Endothelial cell of umbilical vein (primary cell): ENCODE measurements at regions not wholly inside any gene's neighbourhood (a gene's known extent, or its start where the extent isn't known, plus 50 kb on each side); places are given as distances from the start of the nearest gene placed in this dataset.

Source experiments
- BruUV-seq: library from RNA; stranded (reverse); fragments of 400-500 nt; replicated peaks from 2 replicates; lab custom pipeline; 2021; lab: Mats Ljungman, UMichigan
- CTCF ChIA-PET: fragments of 300-600, 350-600 bp; sonication (Branson Sonifier 250); formaldehyde crosslinking; loops from one replicate; lab custom pipeline; 2021; ENCODE audit warnings: antibody characterized with exemption, inconsistent platforms; lab: Charles Lee
- POLR2A ChIA-PET: fragments of 300-600, 350-600 bp; sonication (Branson Sonifier 250); formaldehyde crosslinking; loops from one replicate; lab custom pipeline; 2021; ENCODE audit warnings: antibody characterized with exemption, inconsistent platforms; lab: Charles Lee
- DNase-seq: peaks from one replicate; pipeline ENCODE4 v3.0.0-alpha.2; 2011; ENCODE audit warnings: low read depth, low spot score
- FAIRE-seq: peaks from 2 replicates; lab custom pipeline; 2011; peaks lifted over from hg19 to GRCh38; lab: Jason Lieb, UNC
- H2AFZ ChIP-seq: 2 replicates; pipeline ENCODE4 v1.6.0; 2012; ENCODE audit warnings: low read depth, low read length, control low read depth, inconsistent platforms
- H3K27ac ChIP-seq: 2 replicates; pipeline ENCODE4 v1.5.1; 2011; ENCODE audit warnings: low read depth, mild to moderate bottlenecking, control low read depth, low read length, moderate library complexity; ENCODE audit not compliant: insufficient read depth
- H3K27me3 ChIP-seq, 2 experiments: 2 replicates each; pipeline versions ENCODE4 v1.6.0 to v1.6.1; 2011; ENCODE audit warnings: low read length in 2 of 2, mixed read lengths in 1 of 2; ENCODE audit not compliant: control insufficient read depth in 2 of 2, insufficient read depth in 2 of 2
- H3K36me3 ChIP-seq, 2 experiments: 2 replicates in 1 of 2; 3 replicates in 1 of 2; pipeline ENCODE4 v1.5.1; 2011; ENCODE audit warnings: low read length in 2 of 2, mild to moderate bottlenecking in 1 of 2, moderate library complexity in 1 of 2; ENCODE audit not compliant: control insufficient read depth in 2 of 2, insufficient read depth in 2 of 2; ENCODE audit errors: extremely low read depth in 1 of 2
- H3K4me1 ChIP-seq: 3 replicates; pipeline ENCODE4 v1.5.1; 2011; ENCODE audit warnings: mild to moderate bottlenecking, low read length; ENCODE audit not compliant: control insufficient read depth, insufficient read depth; ENCODE audit errors: extremely low read depth
- H3K4me2 ChIP-seq: 2 replicates; pipeline ENCODE4 v1.6.1; 2011; ENCODE audit warnings: low read length, control low read depth, mixed read lengths; ENCODE audit not compliant: insufficient read depth
- H3K4me3 ChIP-seq, 3 experiments: fragments of 200-600 bp in 1 of 3; sonication (generic), shearing (Covaris generic) in 1 of 3; replicated peaks in 1 of 3; 2 replicates each; pipeline ENCODE4 v1.5.1; 2011 to 2016; ENCODE audit warnings: control low read depth in 3 of 3, low read length in 3 of 3, mild to moderate bottlenecking in 2 of 3, inconsistent platforms in 1 of 3, low read depth in 1 of 3, moderate library complexity in 1 of 3; ENCODE audit not compliant: insufficient read depth in 1 of 3
- H3K79me2 ChIP-seq: 2 replicates; pipeline ENCODE4 v1.6.0; 2012; ENCODE audit warnings: low read length, inconsistent platforms; ENCODE audit not compliant: control insufficient read depth, insufficient read depth
- H3K9ac ChIP-seq: replicated peaks from 2 replicates; pipeline ENCODE3; 2011; ENCODE audit warnings: low read length, control low read depth; ENCODE audit not compliant: insufficient read depth; ENCODE audit errors: extremely low read depth
- H3K9me1 ChIP-seq: replicated peaks from 3 replicates; pipeline ENCODE4 v1.6.0; 2011; ENCODE audit warnings: mild to moderate bottlenecking, low read length; ENCODE audit not compliant: control insufficient read depth, insufficient read depth; ENCODE audit errors: extremely low read depth
- H3K9me3 ChIP-seq: replicated peaks from 2 replicates; pipeline ENCODE4 v1.5.1; 2012; ENCODE audit warnings: low read length, inconsistent platforms; ENCODE audit not compliant: control insufficient read depth, insufficient read depth
- H4K20me1 ChIP-seq: replicated peaks from 2 replicates; pipeline ENCODE3; 2011; ENCODE audit warnings: mild to moderate bottlenecking, low read length; ENCODE audit not compliant: control insufficient read depth, insufficient read depth; ENCODE audit errors: extremely low read depth
- EZH2 ChIP-seq: IDR thresholded peaks from 2 replicates; pipeline ENCODE4 v1.6.1; 2012; ENCODE audit warnings: borderline replicate concordance, low read depth, mild to moderate bottlenecking, moderate library complexity, low read length, inconsistent platforms; ENCODE audit not compliant: severe bottlenecking
- FOS ChIP-seq: IDR thresholded peaks from 2 replicates; pipeline ENCODE4 v1.6.1; 2011; ENCODE audit warnings: mild to moderate bottlenecking, low read length, moderate library complexity, borderline replicate concordance; ENCODE audit not compliant: insufficient read depth
- GATA2 ChIP-seq: IDR thresholded peaks from 2 replicates; pipeline ENCODE4 v1.7.0; 2011; ENCODE audit warnings: low read depth, mild to moderate bottlenecking, moderate library complexity, mixed read lengths, low read length; ENCODE audit not compliant: insufficient read length, insufficient read depth
- JUN ChIP-seq: IDR thresholded peaks from 2 replicates; pipeline ENCODE4 v1.6.1; 2011; ENCODE audit warnings: borderline replicate concordance, low read depth; ENCODE audit not compliant: insufficient read length, insufficient read depth
- MYC ChIP-seq: IDR thresholded peaks from one replicate; pipeline ENCODE4 v1.6.1; 2011; ENCODE audit warnings: mild to moderate bottlenecking, low read depth, low read length
- POLR2A ChIP-seq: IDR thresholded peaks from 2 replicates; pipeline ENCODE4 v1.6.1; 2012; ENCODE audit warnings: low read depth, mild to moderate bottlenecking, control low read depth, low read length
- POLR2AphosphoS5 ChIP-seq: IDR thresholded peaks from 2 replicates; pipeline ENCODE4 v1.6.1; 2012; ENCODE audit warnings: low read depth, mild to moderate bottlenecking, control low read depth, low read length, moderate library complexity; ENCODE audit not compliant: insufficient read depth
- dilution Hi-C: fragments of 300-500 bp; cut with MboI; formaldehyde crosslinking; loops from one replicate; pipeline ENCODE4 v1.15.0; 2019; ENCODE audit warnings: low sequenced_read_pairs; ENCODE audit not compliant: extremely low pct_ligation_motif_present
- intact Hi-C: fragments of 100-400 bp; cut with micrococcal nuclease; formaldehyde crosslinking; loops from one replicate; pipeline ENCODE4 v1.10.0; 2022
- TF ChIP-seq, protein P1 (sequence below), 2 donors: IDR thresholded peaks; 1 replicate in 1 of 2; 2 replicates in 1 of 2; pipeline ENCODE4 v1.5.1; 2011; ENCODE audit warnings: low read length in 2 of 2, mild to moderate bottlenecking in 2 of 2, moderate library complexity in 2 of 2, control low read depth in 1 of 2, inconsistent platforms in 1 of 2, low read depth in 1 of 2; ENCODE audit not compliant: insufficient read depth in 1 of 2; ENCODE audit errors: extremely low read depth in 1 of 2
- TF ChIP-seq, protein P2 (sequence below): IDR thresholded peaks from 2 replicates; pipeline ENCODE4 v1.6.1; 2011; ENCODE audit not compliant: insufficient read depth, insufficient read length

DNA sequence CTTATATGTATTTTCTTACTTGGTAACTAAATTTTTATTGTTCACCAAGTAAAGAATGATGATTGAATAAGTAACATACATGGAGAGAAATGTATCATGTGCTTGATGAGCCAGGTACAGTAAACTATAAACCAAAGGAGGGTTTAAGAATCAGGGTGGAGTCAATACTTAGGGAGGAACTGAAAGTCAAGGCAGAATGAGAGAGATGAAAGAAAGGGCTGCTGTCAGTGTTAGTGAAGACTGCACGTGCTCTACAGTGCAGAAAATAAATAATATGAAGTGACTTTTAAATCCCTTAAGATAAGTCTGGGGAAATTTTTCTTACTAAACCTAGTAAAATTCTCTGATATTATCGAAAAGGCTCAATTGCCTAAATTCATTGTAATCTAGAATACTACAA, 986.0 kb downstream of the DSC3 start:
- H3K36me3 ChIP-seq = no peaks in the 10 kb centered on the region
- no peak overlapping the region for H3K9ac ChIP-seq
- H3K4me1 ChIP-seq = no peaks in the 10 kb centered on the region
- TF ChIP-seq FOS = no peak
- no peak for TF ChIP-seq JUN
- no peak for TF ChIP-seq POLR2AphosphoS5
- no peak for TF ChIP-seq EZH2
- TF ChIP-seq GATA2 = no peak
- no peak for TF ChIP-seq MYC
- TF ChIP-seq, protein P1, sequence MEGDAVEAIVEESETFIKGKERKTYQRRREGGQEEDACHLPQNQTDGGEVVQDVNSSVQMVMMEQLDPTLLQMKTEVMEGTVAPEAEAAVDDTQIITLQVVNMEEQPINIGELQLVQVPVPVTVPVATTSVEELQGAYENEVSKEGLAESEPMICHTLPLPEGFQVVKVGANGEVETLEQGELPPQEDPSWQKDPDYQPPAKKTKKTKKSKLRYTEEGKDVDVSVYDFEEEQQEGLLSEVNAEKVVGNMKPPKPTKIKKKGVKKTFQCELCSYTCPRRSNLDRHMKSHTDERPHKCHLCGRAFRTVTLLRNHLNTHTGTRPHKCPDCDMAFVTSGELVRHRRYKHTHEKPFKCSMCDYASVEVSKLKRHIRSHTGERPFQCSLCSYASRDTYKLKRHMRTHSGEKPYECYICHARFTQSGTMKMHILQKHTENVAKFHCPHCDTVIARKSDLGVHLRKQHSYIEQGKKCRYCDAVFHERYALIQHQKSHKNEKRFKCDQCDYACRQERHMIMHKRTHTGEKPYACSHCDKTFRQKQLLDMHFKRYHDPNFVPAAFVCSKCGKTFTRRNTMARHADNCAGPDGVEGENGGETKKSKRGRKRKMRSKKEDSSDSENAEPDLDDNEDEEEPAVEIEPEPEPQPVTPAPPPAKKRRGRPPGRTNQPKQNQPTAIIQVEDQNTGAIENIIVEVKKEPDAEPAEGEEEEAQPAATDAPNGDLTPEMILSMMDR (IDR thresholded peaks at IDR 0.05; ENCODE audit: extremely low read depth in 1 of 2, insufficient read depth in 1 of 2, low read depth in 1 of 2, low read length in 2 of 2) = no peak
- no peak for TF ChIP-seq POLR2A
- TF ChIP-seq, protein P2, sequence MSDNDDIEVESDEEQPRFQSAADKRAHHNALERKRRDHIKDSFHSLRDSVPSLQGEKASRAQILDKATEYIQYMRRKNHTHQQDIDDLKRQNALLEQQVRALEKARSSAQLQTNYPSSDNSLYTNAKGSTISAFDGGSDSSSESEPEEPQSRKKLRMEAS = no peak
- no peak overlapping the region for H3K4me2 ChIP-seq
- H3K79me2 ChIP-seq = no peaks in the 10 kb centered on the region
- no peaks in the 10 kb centered on the region for H3K9me1 ChIP-seq
- ChIA-PET CTCF (no interaction called here), POLR2A (no interaction called here)
- DNase-seq = no peak
- no TSS peak for BruUV-seq
- H3K9me3 ChIP-seq = no peaks in the 10 kb centered on the region
- no peaks in the 10 kb centered on the region for H4K20me1 ChIP-seq
- FAIRE-seq = no peak
- no peak overlapping the region for H3K27ac ChIP-seq
- no peaks in the 10 kb centered on the region for H3K27me3 ChIP-seq
- intact Hi-C loops = no loop called here
- H2AFZ ChIP-seq = no peak overlapping the region
- no peak overlapping the region for H3K4me3 ChIP-seq
- dilution Hi-C loops = no loop called here
